ENCODE measurements at regions not wholly inside any gene's neighbourhood (a gene's known extent, or its start where the extent isn't known, plus 50 kb on each side); places are given as distances from the start of the nearest gene placed in this dataset.

GRCh38 chr4:180650273-180650672, 1592.9 kb upstream of the TENM3 start:
- Histone ChIP-seq H3K4me3 (ENCODE audit: insufficient read depth, low read depth, low read length) (no peak overlapping the region), H3K27me3 (ENCODE audit: control insufficient read depth, insufficient read depth, low read length) (no peaks in the 10 kb centered on the region), H3K36me3 (replicated peaks; ENCODE audit: control insufficient read depth, insufficient read depth, low read length) (no peaks in the 10 kb centered on the region)
- no peak for DNase-seq

- Histone ChIP-seq H3K4me3 (ENCODE audit: insufficient read depth, low read depth, low read length) (no peak overlapping the region), H3K36me3 (replicated peaks; ENCODE audit: control insufficient read depth, insufficient read depth, low read length) (no peaks in the 10 kb centered on the region), H3K27me3 (ENCODE audit: control insufficient read depth, insufficient read depth, low read length) (no peaks in the 10 kb centered on the region)
- no peak for DNase-seq
These were observed 1590.7 kb upstream of the TENM3 start for GRCh38 chr4:180652533-180652932.

GRCh38 chr4:180655886-180656285, 1587.3 kb upstream of the TENM3 start:
- Histone ChIP-seq H3K36me3 (replicated peaks; ENCODE audit: control insufficient read depth, insufficient read depth, low read length) (no peaks in the 10 kb centered on the region), H3K27me3 (ENCODE audit: control insufficient read depth, insufficient read depth, low read length) (no peaks in the 10 kb centered on the region), H3K4me3 (ENCODE audit: insufficient read depth, low read depth, low read length) (no peak overlapping the region)
- no peak for DNase-seq

DNA sequence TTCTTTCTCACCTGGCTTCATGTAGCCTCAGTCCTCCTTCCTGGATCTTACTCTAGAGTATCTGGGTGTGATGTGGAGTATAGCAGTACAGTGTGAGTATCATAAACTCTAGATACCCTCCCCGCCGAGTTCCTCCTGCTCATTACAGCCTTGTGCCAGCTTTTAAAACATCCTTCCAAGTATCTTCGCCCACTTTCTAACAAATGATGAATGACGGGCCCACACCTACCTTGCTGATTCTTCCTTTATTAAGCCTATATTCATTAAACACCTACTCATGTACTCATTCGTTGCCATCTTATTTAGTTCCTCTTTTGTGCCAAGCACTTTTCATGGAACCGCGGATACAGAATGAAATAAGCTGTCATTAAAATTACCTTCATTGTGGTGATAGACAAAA, 1585.3 kb upstream of the TENM3 start:
- Histone ChIP-seq H3K36me3 (replicated peaks; ENCODE audit: control insufficient read depth, insufficient read depth, low read length) (no peaks in the 10 kb centered on the region), H3K4me3 (ENCODE audit: insufficient read depth, low read depth, low read length) (no peak overlapping the region), H3K27me3 (ENCODE audit: control insufficient read depth, insufficient read depth, low read length) (no peaks in the 10 kb centered on the region)
- DNase-seq: no peak

DNA sequence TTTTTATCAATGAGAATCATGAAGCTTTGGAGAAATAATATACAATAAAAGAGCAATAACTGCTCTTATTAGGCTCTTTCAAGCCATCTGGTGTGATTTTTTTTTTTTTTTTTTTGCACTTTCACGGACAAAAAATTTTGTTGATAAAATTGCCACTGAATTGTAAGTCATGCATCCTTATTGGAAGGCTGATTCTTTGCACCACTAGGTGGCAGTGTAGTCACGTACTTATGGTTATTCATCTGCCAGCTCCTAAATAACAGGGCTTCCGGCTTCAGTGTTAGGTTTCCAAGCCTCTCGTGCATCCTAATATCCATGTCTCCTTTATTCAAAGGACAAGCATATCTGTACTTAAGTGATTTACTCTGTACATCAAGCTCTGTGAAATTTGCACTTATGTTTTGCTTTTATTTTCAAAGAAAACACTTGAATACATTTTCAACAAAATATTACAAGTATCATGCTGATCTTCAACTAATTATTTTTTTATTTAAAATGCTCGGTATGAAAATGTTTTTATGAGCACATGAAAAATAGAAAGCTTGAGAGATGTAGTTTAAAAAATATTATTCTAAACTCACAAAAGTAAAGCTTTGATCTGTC, 1578.3 kb upstream of the TENM3 start:
- Histone ChIP-seq H3K4me3 (ENCODE audit: insufficient read depth, low read depth, low read length) (no peak overlapping the region), H3K27me3 (ENCODE audit: control insufficient read depth, insufficient read depth, low read length) (no peaks in the 10 kb centered on the region), H3K36me3 (replicated peaks; ENCODE audit: control insufficient read depth, insufficient read depth, low read length) (no peaks in the 10 kb centered on the region)
- DNase-seq: peak; percentile 29

GRCh38 chr4:180665481-180665880, 1577.7 kb upstream of the TENM3 start:
- no peak overlapping the region for H3K4me3 ChIP-seq (ENCODE audit: insufficient read depth, low read depth, low read length)
- no peaks in the 10 kb centered on the region for H3K27me3 ChIP-seq (ENCODE audit: control insufficient read depth, insufficient read depth, low read length)

GRCh38 chr4:180665994-180666824, 1577.0 kb upstream of the TENM3 start:
- DNase-seq: peak; percentile 26
- no peaks in the 10 kb centered on the region for H3K36me3 ChIP-seq (replicated peaks; ENCODE audit: control insufficient read depth, insufficient read depth, low read length)
- H3K4me3 ChIP-seq (ENCODE audit: insufficient read depth, low read depth, low read length): no peak overlapping the region

More at GRCh38 chr4:180665481-180665880, 1577.7 kb upstream of the TENM3 start:
- H3K36me3 ChIP-seq (replicated peaks; ENCODE audit: control insufficient read depth, insufficient read depth, low read length): no peaks in the 10 kb centered on the region
- DNase-seq: no peak

GRCh38 chr4:180668732-180669131, 1574.5 kb upstream of the TENM3 start:
- H3K27me3 ChIP-seq (ENCODE audit: control insufficient read depth, insufficient read depth, low read length): no peaks in the 10 kb centered on the region

More at GRCh38 chr4:180665994-180666824, 1577.0 kb upstream of the TENM3 start:
- H3K27me3 ChIP-seq (ENCODE audit: control insufficient read depth, insufficient read depth, low read length): no peaks in the 10 kb centered on the region

GRCh38 chr4:180669680-180670079, 1573.5 kb upstream of the TENM3 start:
- no peak overlapping the region for H3K4me3 ChIP-seq (ENCODE audit: insufficient read depth, low read depth, low read length)
- DNase-seq: no peak

More at GRCh38 chr4:180668732-180669131, 1574.5 kb upstream of the TENM3 start:
- DNase-seq: no peak
- Histone ChIP-seq H3K36me3 (replicated peaks; ENCODE audit: control insufficient read depth, insufficient read depth, low read length) (no peaks in the 10 kb centered on the region), H3K4me3 (ENCODE audit: insufficient read depth, low read depth, low read length) (no peak overlapping the region)

DNA sequence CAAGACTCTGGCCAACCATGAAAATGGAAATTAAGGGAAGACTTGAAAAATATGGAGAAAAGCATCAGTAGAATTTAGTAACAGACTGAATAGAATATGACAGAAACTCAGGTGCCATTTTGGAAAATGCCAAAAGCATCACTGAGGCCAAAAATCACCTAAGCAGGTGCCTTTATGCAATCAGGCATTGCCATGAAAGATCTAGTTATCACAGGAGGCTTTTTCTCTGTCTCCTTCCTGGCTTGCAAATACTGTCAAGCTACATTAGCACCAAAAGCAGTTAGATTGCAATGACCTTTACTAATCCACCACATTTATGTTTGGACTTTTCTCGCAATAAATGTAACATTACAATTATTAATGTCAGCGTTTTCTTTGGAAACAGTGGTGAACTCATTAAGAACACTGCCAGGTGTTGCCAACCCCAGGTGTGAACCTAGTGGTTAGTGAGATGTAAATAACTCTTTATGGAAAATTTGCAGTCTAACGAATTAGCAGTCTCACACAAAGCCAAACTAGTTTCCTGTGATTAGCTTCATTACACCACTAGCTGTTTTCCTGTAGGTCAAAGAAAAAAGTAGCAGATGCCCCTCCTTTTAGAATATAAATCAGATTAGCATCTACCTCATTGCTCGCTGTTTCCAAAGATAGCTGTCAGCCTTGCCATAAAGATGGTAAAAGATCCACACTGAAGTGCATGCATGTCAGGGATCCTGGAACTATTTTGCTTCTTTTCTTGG, 1568.4 kb upstream of the TENM3 start:
- Histone ChIP-seq H3K36me3 (replicated peaks; ENCODE audit: control insufficient read depth, insufficient read depth, low read length) (no peaks in the 10 kb centered on the region), H3K4me3 (ENCODE audit: insufficient read depth, low read depth, low read length) (no peak overlapping the region), H3K27me3 (ENCODE audit: control insufficient read depth, insufficient read depth, low read length) (no peaks in the 10 kb centered on the region)
- no peak for DNase-seq

More at GRCh38 chr4:180669680-180670079, 1573.5 kb upstream of the TENM3 start:
- H3K36me3 ChIP-seq (replicated peaks; ENCODE audit: control insufficient read depth, insufficient read depth, low read length): no peaks in the 10 kb centered on the region
- no peaks in the 10 kb centered on the region for H3K27me3 ChIP-seq (ENCODE audit: control insufficient read depth, insufficient read depth, low read length)

- Histone ChIP-seq H3K27me3 (ENCODE audit: control insufficient read depth, insufficient read depth, low read length) (no peaks in the 10 kb centered on the region), H3K36me3 (replicated peaks; ENCODE audit: control insufficient read depth, insufficient read depth, low read length) (no peaks in the 10 kb centered on the region)
- DNase-seq: no peak
These were observed 1567.9 kb upstream of the TENM3 start for GRCh38 chr4:180675359-180675650.

GRCh38 chr4:180680305-180680704, 1562.9 kb upstream of the TENM3 start:
- no peaks in the 10 kb centered on the region for H3K36me3 ChIP-seq (replicated peaks; ENCODE audit: control insufficient read depth, insufficient read depth, low read length)
- no peaks in the 10 kb centered on the region for H3K27me3 ChIP-seq (ENCODE audit: control insufficient read depth, insufficient read depth, low read length)
- H3K4me3 ChIP-seq (ENCODE audit: insufficient read depth, low read depth, low read length): no peak overlapping the region
- DNase-seq: no peak

More at GRCh38 chr4:180675359-180675650, 1567.9 kb upstream of the TENM3 start:
- H3K4me3 ChIP-seq (ENCODE audit: insufficient read depth, low read depth, low read length): no peak overlapping the region

DNA sequence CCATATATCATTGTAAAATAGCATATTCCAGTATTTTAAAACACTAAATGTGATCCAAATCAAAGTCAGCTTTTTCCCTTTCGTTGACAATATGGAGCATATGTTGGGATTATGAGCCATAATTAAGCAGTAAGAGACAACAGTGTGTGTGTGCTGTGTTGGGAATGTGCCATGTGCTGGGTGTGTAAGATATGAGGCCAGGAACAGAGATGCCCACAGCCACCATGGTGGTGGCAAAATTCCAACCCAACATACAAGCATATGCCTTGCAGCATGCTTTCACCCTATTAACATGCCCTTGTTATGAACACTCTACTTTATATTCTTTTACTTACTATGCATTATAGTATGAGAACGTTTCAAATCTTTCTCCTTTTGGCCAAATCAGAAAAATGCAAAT, 1560.4 kb upstream of the TENM3 start:
- Histone ChIP-seq H3K4me3 (ENCODE audit: insufficient read depth, low read depth, low read length) (no peak overlapping the region), H3K36me3 (replicated peaks; ENCODE audit: control insufficient read depth, insufficient read depth, low read length) (no peaks in the 10 kb centered on the region), H3K27me3 (ENCODE audit: control insufficient read depth, insufficient read depth, low read length) (no peaks in the 10 kb centered on the region)
- no peak for DNase-seq

DNA sequence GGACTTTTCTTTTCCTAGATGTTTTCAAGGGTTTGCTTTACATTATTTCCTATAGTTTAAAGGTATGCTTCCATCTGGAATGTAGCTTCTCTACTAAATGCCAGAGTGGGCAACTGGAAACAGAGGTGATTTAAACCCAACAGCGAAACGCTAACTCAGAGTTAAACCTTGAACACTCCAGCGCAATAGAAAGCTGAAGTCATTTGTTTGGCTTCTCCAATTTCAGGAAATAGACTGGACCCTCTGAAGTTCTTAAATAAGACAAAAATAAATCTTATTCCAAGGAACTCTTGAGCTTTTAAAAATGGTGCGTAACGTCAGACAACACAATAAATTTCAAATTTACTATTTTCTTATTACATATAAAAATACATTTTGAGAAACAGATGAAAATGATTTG, 1560.0 kb upstream of the TENM3 start:
- Histone ChIP-seq H3K27me3 (ENCODE audit: control insufficient read depth, insufficient read depth, low read length) (no peaks in the 10 kb centered on the region), H3K4me3 (ENCODE audit: insufficient read depth, low read depth, low read length) (no peak overlapping the region), H3K36me3 (replicated peaks; ENCODE audit: control insufficient read depth, insufficient read depth, low read length) (no peaks in the 10 kb centered on the region)
- no peak for DNase-seq

DNA sequence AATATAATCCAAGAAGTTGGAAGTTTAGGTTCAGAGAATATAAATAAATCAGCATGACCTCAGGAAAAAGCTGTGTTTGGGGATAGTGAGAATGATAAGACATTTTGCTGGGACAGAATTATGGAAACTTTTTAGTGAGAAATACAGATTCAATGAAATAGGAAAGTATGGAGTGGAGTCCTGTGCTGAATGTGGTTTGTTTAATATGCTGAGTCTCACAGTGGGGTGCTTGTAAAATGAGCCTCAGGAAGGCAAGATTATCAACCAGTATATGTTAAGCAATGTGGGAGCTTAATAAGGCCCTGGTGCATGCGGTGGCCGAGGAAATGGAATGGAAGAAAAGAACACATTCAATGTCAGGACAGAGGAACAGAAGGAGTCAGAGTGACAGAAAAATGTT, 1554.7 kb upstream of the TENM3 start:
- H3K36me3 ChIP-seq (replicated peaks; ENCODE audit: control insufficient read depth, insufficient read depth, low read length): no peaks in the 10 kb centered on the region
- no peaks in the 10 kb centered on the region for H3K27me3 ChIP-seq (ENCODE audit: control insufficient read depth, insufficient read depth, low read length)
- H3K4me3 ChIP-seq (ENCODE audit: insufficient read depth, low read depth, low read length): no peak overlapping the region
- no peak for DNase-seq

Measured in H7 (cell line).